Trophoblast cell (in vitro differentiated cells and primary cell): ENCODE measurements at regions not wholly inside any gene's neighbourhood (a gene's known extent, or its start where the extent isn't known, plus 50 kb on each side); places are given as distances from the start of the nearest gene placed in this dataset.

Experiments used
- DNase-seq, 2 donors: peaks; one replicate each; pipeline ENCODE4 v3.0.0-alpha.2; 2016
- H2AFZ ChIP-seq: 2 replicates; pipeline ENCODE4 v1.6.1; 2013; ENCODE audit warnings: low read length, moderate library complexity, mild to moderate bottlenecking; ENCODE audit not compliant: insufficient read depth, poor library complexity
- H2AK5ac ChIP-seq: 2 replicates; pipeline ENCODE4 v1.6.1; 2013; ENCODE audit warnings: mild to moderate bottlenecking, low read length
- H2BK120ac ChIP-seq: 2 replicates; pipeline ENCODE4 v1.6.1; 2013; ENCODE audit warnings: low read length, mild to moderate bottlenecking, moderate library complexity; ENCODE audit not compliant: insufficient read depth, poor library complexity
- H2BK12ac ChIP-seq: 2 replicates; pipeline ENCODE4 v1.6.1; 2013; ENCODE audit warnings: mild to moderate bottlenecking, low read length, moderate library complexity
- H2BK5ac ChIP-seq: 2 replicates; pipeline ENCODE4 v1.6.1; 2013; ENCODE audit warnings: low read length, low read depth, moderate library complexity, mild to moderate bottlenecking; ENCODE audit not compliant: poor library complexity
- H3K14ac ChIP-seq: 2 replicates; pipeline ENCODE4 v1.6.1; 2013; ENCODE audit warnings: mild to moderate bottlenecking, low read length
- H3K18ac ChIP-seq: 2 replicates; pipeline ENCODE4 v1.6.1; 2013; ENCODE audit warnings: mild to moderate bottlenecking, low read length
- H3K23ac ChIP-seq: 2 replicates; pipeline ENCODE4 v1.6.1; 2013; ENCODE audit warnings: low read length
- H3K27ac ChIP-seq: 2 replicates; pipeline ENCODE4 v1.5.1; 2013; ENCODE audit warnings: low read depth, mild to moderate bottlenecking, inconsistent platforms, low read length, moderate library complexity
- H3K27me3 ChIP-seq: 2 replicates; pipeline ENCODE4 v1.6.1; 2013; ENCODE audit warnings: inconsistent platforms, mild to moderate bottlenecking, low read length, moderate library complexity; ENCODE audit not compliant: insufficient read depth
- H3K36me3 ChIP-seq, 2 experiments: 1 replicate in 1 of 2; 2 replicates in 1 of 2; pipeline ENCODE4 v1.6.1; 2013; ENCODE audit warnings: low read length in 2 of 2, mild to moderate bottlenecking in 2 of 2, moderate library complexity in 1 of 2; ENCODE audit not compliant: insufficient read depth in 2 of 2, control insufficient read depth in 1 of 2
- H3K4ac ChIP-seq: 2 replicates; pipeline ENCODE4 v1.6.1; 2013; ENCODE audit warnings: low read depth, mild to moderate bottlenecking, low read length, moderate library complexity
- H3K4me1 ChIP-seq, 2 experiments: 1 replicate in 1 of 2; 2 replicates in 1 of 2; pipeline ENCODE4 v1.6.1; 2013; ENCODE audit warnings: low read length in 2 of 2, mild to moderate bottlenecking in 2 of 2, moderate library complexity in 1 of 2; ENCODE audit not compliant: insufficient read depth in 2 of 2, control insufficient read depth in 1 of 2
- H3K4me2 ChIP-seq: 2 replicates; pipeline ENCODE4 v1.6.1; 2013; ENCODE audit warnings: inconsistent platforms, mild to moderate bottlenecking, low read length, moderate library complexity
- H3K4me3 ChIP-seq: 2 replicates; pipeline ENCODE4 v1.5.1; 2013; ENCODE audit warnings: mild to moderate bottlenecking, low read depth, low read length, inconsistent platforms
- H3K79me1 ChIP-seq: one replicate; pipeline ENCODE4 v1.6.1; 2013; ENCODE audit warnings: low read length
- H3K79me2 ChIP-seq: 2 replicates; pipeline ENCODE4 v1.6.1; 2013; ENCODE audit warnings: low read length, mild to moderate bottlenecking; ENCODE audit not compliant: control insufficient read depth, insufficient read depth, poor library complexity
- H3K9ac ChIP-seq: 2 replicates; pipeline ENCODE4 v1.6.1; 2013; ENCODE audit warnings: mild to moderate bottlenecking, low read length
- H3K9me3 ChIP-seq: 2 replicates; pipeline ENCODE4 v1.6.1; 2013; ENCODE audit warnings: low read depth, mild to moderate bottlenecking, control low read depth, inconsistent platforms, low read length; ENCODE audit not compliant: insufficient read depth
- H4K12ac ChIP-seq: 2 replicates; pipeline ENCODE4 v1.6.1; 2013; ENCODE audit warnings: low read depth, mild to moderate bottlenecking, low read length, moderate library complexity
- H4K8ac ChIP-seq: 2 replicates; pipeline ENCODE4 v1.6.1; 2013; ENCODE audit warnings: low read depth, mild to moderate bottlenecking, low read length, moderate library complexity
- H4K91ac ChIP-seq: one replicate; pipeline ENCODE4 v1.6.1; 2013; ENCODE audit warnings: low read depth, mild to moderate bottlenecking, low read length, moderate library complexity
- WGBS: extraction: QIAGEN DNeasy Blood & Tissue Kit; methylation state at CpG from one replicate; pipeline ENCODE4 v1.1.7; 2013; ENCODE audit warnings: missing lambda C conversion rate; ENCODE audit not compliant: insufficient read length, insufficient coverage; ENCODE audit errors: extremely low coverage; 5-methylcytosine and 5-hydroxymethylcytosine counted together

- H3K9ac ChIP-seq = no peak overlapping the region
- H3K27me3 ChIP-seq = no peaks in the 10 kb centered on the region
- H3K79me1 ChIP-seq = no peaks in the 10 kb centered on the region
- H3K9me3 ChIP-seq = no peaks in the 10 kb centered on the region
- H3K4ac ChIP-seq = no peak overlapping the region
- H2BK12ac ChIP-seq = no peak overlapping the region
- no peak overlapping the region for H3K4me3 ChIP-seq
- no peak overlapping the region for H3K18ac ChIP-seq
- H3K14ac ChIP-seq = no peak overlapping the region
- H3K36me3 ChIP-seq = no peaks in the 10 kb centered on the region
- no peak overlapping the region for H3K27ac ChIP-seq
- H4K12ac ChIP-seq = no peak overlapping the region
- H3K79me2 ChIP-seq = no peaks in the 10 kb centered on the region
- no peak overlapping the region for H2BK120ac ChIP-seq
- H2AK5ac ChIP-seq = no peak overlapping the region
- H4K91ac ChIP-seq = no peak overlapping the region
- DNase-seq = peak in 1 of 2 donors; percentile 38
- no peak overlapping the region for H2AFZ ChIP-seq
- no peak overlapping the region for H4K8ac ChIP-seq
- H3K4me1 ChIP-seq = no peaks in the 10 kb centered on the region
- H3K4me2 ChIP-seq = no peak overlapping the region
- no peak overlapping the region for H2BK5ac ChIP-seq
- no peak overlapping the region for H3K23ac ChIP-seq
Measured at GRCh38 chr4:167290678-167291077, 56.4 kb upstream of the SPOCK3 start.

- no peak overlapping the region for H2BK12ac ChIP-seq
- no peak overlapping the region for H2BK120ac ChIP-seq
- no peak overlapping the region for H4K8ac ChIP-seq
- no peak overlapping the region for H3K4ac ChIP-seq
- no peak for DNase-seq
- H3K23ac ChIP-seq = no peak overlapping the region
- H3K27ac ChIP-seq = no peak overlapping the region
- H3K36me3 ChIP-seq = no peaks in the 10 kb centered on the region
- no peak overlapping the region for H4K91ac ChIP-seq
- H2BK5ac ChIP-seq = no peak overlapping the region
- H3K4me2 ChIP-seq = no peak overlapping the region
- no peak overlapping the region for H2AFZ ChIP-seq
- no CpG with 5 or more reads among the region's 2 CpGs for WGBS
- H3K4me3 ChIP-seq = no peak overlapping the region
- no peaks in the 10 kb centered on the region for H3K27me3 ChIP-seq
- no peak overlapping the region for H3K14ac ChIP-seq
- no peaks in the 10 kb centered on the region for H3K9me3 ChIP-seq
- no peak overlapping the region for H3K9ac ChIP-seq
- no peak overlapping the region for H3K18ac ChIP-seq
- no peaks in the 10 kb centered on the region for H3K79me2 ChIP-seq
- no peaks in the 10 kb centered on the region for H3K4me1 ChIP-seq
- no peaks in the 10 kb centered on the region for H3K79me1 ChIP-seq
- H2AK5ac ChIP-seq = no peak overlapping the region
- H4K12ac ChIP-seq = no peak overlapping the region
Measured at GRCh38 chr4:167308876-167309275, 74.6 kb upstream of the SPOCK3 start.

- H3K79me1 ChIP-seq = no peaks in the 10 kb centered on the region
Measured at GRCh38 chr4:167321299-167321698, 87.0 kb upstream of the SPOCK3 start.

GRCh38 chr4:167339781-167340180 is 105.5 kb upstream of the SPOCK3 start:
- Histone ChIP-seq H2BK120ac (no peak overlapping the region), H3K23ac (no peak overlapping the region), H4K91ac (no peak overlapping the region), H3K79me1 (no peaks in the 10 kb centered on the region), H2AK5ac (no peak overlapping the region), H3K27me3 (no peaks in the 10 kb centered on the region), H3K4ac (no peak overlapping the region), H3K79me2 (no peaks in the 10 kb centered on the region), H3K4me3 (no peak overlapping the region), H3K4me2 (no peak overlapping the region), H3K4me1 (no peaks in the 10 kb centered on the region), H2AFZ (no peak overlapping the region), H4K8ac (no peak overlapping the region), H2BK12ac (no peak overlapping the region), H3K36me3 (no peaks in the 10 kb centered on the region), H3K9me3 (peaks cover 2% of the 10 kb centered on the region), H3K9ac (no peak overlapping the region), H4K12ac (no peak overlapping the region), H3K27ac (no peak overlapping the region), H3K14ac (no peak overlapping the region), H2BK5ac (no peak overlapping the region), H3K18ac (no peak overlapping the region)
- WGBS = no CpG with 5 or more reads among the region's 6 CpGs
- DNase-seq = no peak

More at GRCh38 chr4:167321299-167321698, 87.0 kb upstream of the SPOCK3 start:
- Histone ChIP-seq H3K36me3 (no peaks in the 10 kb centered on the region), H3K4me3 (no peak overlapping the region), H3K14ac (no peak overlapping the region), H4K12ac (no peak overlapping the region), H3K4ac (no peak overlapping the region), H2AK5ac (no peak overlapping the region), H3K79me2 (no peaks in the 10 kb centered on the region), H3K4me1 (no peaks in the 10 kb centered on the region), H2BK5ac (no peak overlapping the region), H4K8ac (no peak overlapping the region), H3K27me3 (no peaks in the 10 kb centered on the region), H4K91ac (no peak overlapping the region), H2BK12ac (no peak overlapping the region), H2BK120ac (no peak overlapping the region), H3K9ac (no peak overlapping the region), H3K9me3 (no peaks in the 10 kb centered on the region), H2AFZ (no peak overlapping the region), H3K23ac (no peak overlapping the region), H3K27ac (no peak overlapping the region), H3K18ac (no peak overlapping the region), H3K4me2 (no peak overlapping the region)
- WGBS = no CpG with 5 or more reads among the region's 4 CpGs
- no peak for DNase-seq
